ENCODE measurements at regions not wholly inside any gene's neighbourhood (a gene's known extent, or its start where the extent isn't known, plus 50 kb on each side); places are given as distances from the start of the nearest gene placed in this dataset.

GRCh38 chr7:112399501-112399900 is 50.8 kb upstream of the IFRD1 start (continued):
- TF ChIP-seq ZNF169 (tag by site-specific recombination; IDR thresholded peaks at IDR 0.05), result no peak
- no peak for TF ChIP-seq ZNF76 (tag by site-specific recombination; IDR thresholded peaks at IDR 0.05; ENCODE audit: borderline replicate concordance, low read depth)
- TF ChIP-seq ZBTB1 (tag by site-specific recombination; IDR thresholded peaks at IDR 0.05), result no peak

DNA sequence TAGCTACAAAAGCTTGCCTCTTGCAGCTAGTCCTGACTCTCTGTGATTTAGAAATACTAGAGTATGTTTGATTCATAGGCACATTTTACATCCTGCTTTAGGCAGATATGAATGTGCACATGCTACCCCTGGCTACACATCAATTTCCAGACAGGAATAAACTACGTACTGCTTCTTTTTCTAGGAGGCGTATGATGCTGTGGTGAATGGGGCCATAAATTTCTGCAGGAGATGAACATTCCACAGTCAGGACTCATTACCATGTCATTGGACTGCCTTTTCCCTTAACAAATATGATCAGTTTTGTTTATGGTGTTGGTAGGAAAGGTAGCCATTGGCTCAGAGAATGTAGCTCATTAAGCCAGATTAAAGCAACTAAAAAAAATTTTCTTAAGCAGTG is 50.1 kb upstream of the IFRD1 start:
- Histone ChIP-seq H3K4me3 (ENCODE audit: low read depth, low read length) (no peak overlapping the region), H3K36me3 (ENCODE audit: control insufficient read depth in 2 of 2, insufficient read depth in 1 of 2, low read length in 2 of 2) (no peaks in the 10 kb centered on the region), H3K4me1 (ENCODE audit: control insufficient read depth, insufficient read depth, low read length) (no peaks in the 10 kb centered on the region), H3K9me3 (ENCODE audit: control insufficient read depth, insufficient read depth, low read depth, low read length) (no peaks in the 10 kb centered on the region), H3K27ac (ENCODE audit: extremely low read depth, low read depth, low read length) (no peak overlapping the region)
- CTCF ChIA-PET, result interaction anchor here (0.7 to 1.1 kb wide), 3 partner anchors 11 to 658 kb away, joined by 4 to 5 read pairs (median 4); no protein-coding TSS in a partner anchor
- POLR2A ChIA-PET, result no interaction called here
- TF ChIP-seq KLF1 (tag by site-specific recombination; IDR thresholded peaks at IDR 0.05), result no peak

Measured in HEK293 (cell line).